ENCODE measurements at regions not wholly inside any gene's neighbourhood (a gene's known extent, or its start where the extent isn't known, plus 50 kb on each side); places are given as distances from the start of the nearest gene placed in this dataset.

GRCh38 chr2:225779829-225780228, 380.3 kb downstream of the NYAP2 start:
- TF ChIP-seq EZH2 (IDR thresholded peaks at IDR 0.05; ENCODE audit: insufficient read depth, poor library complexity, severe bottlenecking), result no peak
- TF ChIP-seq EZH2phosphoT487 (IDR thresholded peaks at IDR 0.05; ENCODE audit: insufficient read depth, low read depth), result no peak

Data from GM23248 (cell line).